RWPE1 (cell line): ENCODE measurements at regions not wholly inside any gene's neighbourhood (a gene's known extent, or its start where the extent isn't known, plus 50 kb on each side); places are given as distances from the start of the nearest gene placed in this dataset.

ENCODE experiments used
- CTCF ChIA-PET: fragments of 350-600 bp; sonication (Branson Sonifier 250); formaldehyde crosslinking; extraction: SDS; loops from one replicate; lab custom pipeline; 2021; lab: Yijun Ruan, JAX
- POLR2A ChIA-PET: fragments of 400-600 bp; formaldehyde crosslinking; extraction: SDS; loops from one replicate; lab custom pipeline; 2020; ENCODE audit warnings: antibody characterized with exemption; ENCODE audit not compliant: low non-redundant PET; lab: Yijun Ruan, JAX
- DNase-seq: peaks from one replicate; pipeline ENCODE4 v3.0.0; 2012; ENCODE audit warnings: low spot score
- H3K27ac ChIP-seq: fragments of 450-650 bp; 2 replicates; pipeline ENCODE4 v1.5.1; 2017
- TF ChIP-seq, protein P1 (sequence below): fragments of 450-650 bp; conservative IDR thresholded peaks from 2 replicates; pipeline ENCODE4 v1.5.1; 2017; ENCODE audit warnings: low read depth, mild to moderate bottlenecking

DNA sequence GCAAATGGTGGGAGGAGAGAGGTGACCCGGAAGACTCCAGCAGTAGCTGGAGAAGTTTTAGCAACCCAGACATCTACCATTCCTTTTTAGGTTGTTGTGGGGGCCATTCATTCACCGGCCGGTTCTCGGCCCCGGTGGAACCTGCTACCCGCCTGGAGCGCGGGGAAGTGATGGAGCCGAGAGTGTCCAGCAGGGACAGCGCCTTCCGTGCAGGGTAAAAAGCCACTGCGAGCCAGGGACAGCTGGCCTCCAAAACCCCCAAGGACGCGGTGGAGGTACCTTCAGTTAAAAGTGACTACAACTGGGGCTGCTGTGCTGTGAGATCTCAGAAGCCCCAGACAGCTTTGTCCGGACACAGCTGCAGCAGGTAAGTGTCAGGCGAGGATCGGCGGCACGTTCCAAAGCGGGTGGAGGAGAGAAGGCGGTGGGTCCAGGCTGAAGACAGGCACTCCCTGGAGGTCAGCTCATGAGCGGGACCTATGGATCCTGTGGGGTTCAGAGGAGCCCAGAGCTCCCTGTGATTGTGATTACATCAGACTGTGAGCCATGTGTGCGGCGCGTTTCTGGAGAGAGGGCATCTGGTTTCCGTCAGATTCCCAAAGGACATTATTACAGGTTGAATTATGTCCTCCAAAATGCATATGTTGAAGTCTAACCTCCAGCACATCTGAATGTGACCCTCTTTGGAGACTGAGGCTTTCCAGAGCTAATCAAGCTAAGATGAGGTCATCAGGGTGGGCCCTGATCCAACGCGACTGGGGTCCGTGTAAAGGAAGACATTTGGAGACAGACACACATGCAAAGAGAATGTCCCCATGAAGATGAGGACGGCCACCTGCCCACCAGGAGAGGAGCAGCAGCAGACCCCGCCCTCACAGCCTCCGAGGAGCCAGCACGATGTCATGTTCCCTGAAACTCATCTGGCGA, 276.3 kb downstream of the EIPR1 start:
- POLR2A ChIA-PET, result no interaction called here
- no peak for DNase-seq
- TF ChIP-seq, protein P1, sequence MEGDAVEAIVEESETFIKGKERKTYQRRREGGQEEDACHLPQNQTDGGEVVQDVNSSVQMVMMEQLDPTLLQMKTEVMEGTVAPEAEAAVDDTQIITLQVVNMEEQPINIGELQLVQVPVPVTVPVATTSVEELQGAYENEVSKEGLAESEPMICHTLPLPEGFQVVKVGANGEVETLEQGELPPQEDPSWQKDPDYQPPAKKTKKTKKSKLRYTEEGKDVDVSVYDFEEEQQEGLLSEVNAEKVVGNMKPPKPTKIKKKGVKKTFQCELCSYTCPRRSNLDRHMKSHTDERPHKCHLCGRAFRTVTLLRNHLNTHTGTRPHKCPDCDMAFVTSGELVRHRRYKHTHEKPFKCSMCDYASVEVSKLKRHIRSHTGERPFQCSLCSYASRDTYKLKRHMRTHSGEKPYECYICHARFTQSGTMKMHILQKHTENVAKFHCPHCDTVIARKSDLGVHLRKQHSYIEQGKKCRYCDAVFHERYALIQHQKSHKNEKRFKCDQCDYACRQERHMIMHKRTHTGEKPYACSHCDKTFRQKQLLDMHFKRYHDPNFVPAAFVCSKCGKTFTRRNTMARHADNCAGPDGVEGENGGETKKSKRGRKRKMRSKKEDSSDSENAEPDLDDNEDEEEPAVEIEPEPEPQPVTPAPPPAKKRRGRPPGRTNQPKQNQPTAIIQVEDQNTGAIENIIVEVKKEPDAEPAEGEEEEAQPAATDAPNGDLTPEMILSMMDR, result no peak
- H3K27ac ChIP-seq, result no peak overlapping the region
- CTCF ChIA-PET, result interaction anchor here (0.6 kb wide), 1 partner anchor 1458 kb away, joined by 5 read pairs; no protein-coding TSS in a partner anchor

DNA sequence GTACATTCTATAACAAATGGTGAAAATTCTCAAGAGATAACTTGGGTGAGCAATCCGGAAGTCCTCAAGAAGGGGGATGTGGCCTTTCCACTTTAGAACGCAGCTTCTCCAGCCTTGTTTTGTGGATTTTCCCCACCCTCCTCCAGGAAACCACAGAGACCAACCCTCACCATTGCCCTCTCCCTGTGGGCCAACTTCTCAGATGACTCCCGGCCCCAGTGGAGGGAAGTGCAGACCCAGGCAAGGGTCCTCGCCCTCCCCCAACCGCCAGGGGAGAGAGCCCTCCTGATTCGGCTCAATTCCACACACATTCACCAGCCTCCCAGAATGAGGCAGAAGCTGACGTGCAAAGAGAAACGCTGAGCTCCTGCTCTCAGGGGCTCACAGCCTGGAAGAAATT, 277.2 kb downstream of the EIPR1 start:
- CTCF ChIA-PET, result interaction anchor here (0.7 kb wide), 1 partner anchor 672 kb away, joined by 3 read pairs; no protein-coding TSS in a partner anchor
- no peak overlapping the region for H3K27ac ChIP-seq
- DNase-seq, result no peak
- TF ChIP-seq, protein P1, result no peak
- POLR2A ChIA-PET, result no interaction called here

DNA sequence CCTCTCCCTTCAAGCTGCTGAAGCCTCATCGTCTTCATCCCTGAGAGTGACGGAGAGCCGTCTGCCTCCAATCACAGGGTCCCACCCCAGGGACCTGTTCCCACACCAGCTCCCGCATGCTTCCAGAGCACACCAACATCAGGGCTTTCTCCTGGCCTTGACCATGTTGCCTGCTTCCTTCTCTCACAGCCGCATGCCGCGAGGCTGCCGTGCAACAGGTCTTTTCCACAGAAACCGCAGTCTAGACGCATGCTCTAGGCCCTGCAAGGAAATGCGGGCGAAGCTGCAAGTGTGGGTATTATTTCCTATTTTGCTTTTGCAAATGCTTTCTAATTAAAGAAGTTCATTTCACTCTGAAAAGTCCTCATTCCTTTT, 277.8 kb downstream of the EIPR1 start:
- no peak for DNase-seq
- TF ChIP-seq, protein P1, result no peak
- POLR2A ChIA-PET, result no interaction called here
- CTCF ChIA-PET, result interaction anchor here (0.7 kb wide), 1 partner anchor 671 kb away, joined by 3 read pairs; no protein-coding TSS in a partner anchor
- no peak overlapping the region for H3K27ac ChIP-seq

DNA sequence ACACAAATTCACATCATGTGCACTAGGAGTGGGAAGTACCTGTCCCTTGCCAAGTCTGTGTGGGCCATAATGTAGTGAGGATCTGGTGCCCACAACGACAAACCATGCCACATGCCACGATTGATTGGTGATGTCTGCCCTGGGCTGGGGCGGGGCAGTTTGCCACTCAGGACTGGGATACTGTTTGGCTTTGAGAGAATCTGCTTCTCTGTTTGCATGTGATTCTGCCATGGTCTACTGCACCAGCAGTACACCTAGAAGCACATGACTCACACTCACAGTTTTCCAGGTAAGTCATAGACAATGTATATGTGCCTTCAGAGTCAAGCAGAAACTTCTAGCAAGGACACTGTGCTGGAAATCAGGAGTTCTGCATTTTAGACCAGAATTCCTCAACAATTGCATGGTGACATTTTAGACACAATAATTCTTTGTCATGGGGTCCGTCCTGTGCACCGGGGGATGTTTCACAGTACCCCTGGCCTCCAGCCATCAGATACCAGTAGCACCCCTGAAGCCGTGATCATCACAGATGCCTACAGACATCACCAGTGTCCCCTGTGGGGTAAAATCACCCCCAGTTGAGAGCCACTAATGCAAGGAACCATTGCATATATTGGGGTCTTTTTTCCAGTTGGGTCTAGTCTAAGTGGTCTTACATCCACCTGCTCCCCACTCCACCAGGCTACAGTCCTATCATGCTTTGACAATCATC, 278.3 kb downstream of the EIPR1 start:
- TF ChIP-seq, protein P1, result no peak
- H3K27ac ChIP-seq, result no peak overlapping the region
- DNase-seq, result no peak
- POLR2A ChIA-PET, result no interaction called here
- CTCF ChIA-PET, result no interaction called here

DNA sequence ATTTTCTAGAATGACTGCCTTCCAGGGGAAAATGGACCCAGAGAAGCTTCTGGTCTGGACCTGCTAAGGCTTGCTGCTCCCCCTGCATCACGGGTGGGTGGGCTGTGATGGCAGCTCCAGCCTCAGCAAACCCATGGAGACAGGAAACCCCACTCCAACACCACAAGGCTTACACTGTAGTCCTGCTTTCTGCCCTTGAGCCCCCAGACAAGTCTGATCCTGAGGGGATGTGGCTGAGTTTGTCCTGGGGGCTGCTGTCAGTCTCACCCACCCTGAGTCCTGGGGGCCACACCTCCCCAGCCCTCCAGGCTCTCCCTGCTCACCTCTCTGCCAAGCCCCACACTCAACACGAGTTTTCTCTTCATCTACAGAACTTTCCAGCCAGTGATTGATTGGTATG, 279.4 kb downstream of the EIPR1 start:
- TF ChIP-seq, protein P1, result no peak
- H3K27ac ChIP-seq, result no peak overlapping the region
- ChIA-PET CTCF (interaction anchor here (0.7 kb wide), 1 partner anchor 610 kb away, joined by 3 read pairs; no protein-coding TSS in a partner anchor), POLR2A (no interaction called here)
- DNase-seq, result no peak

DNA sequence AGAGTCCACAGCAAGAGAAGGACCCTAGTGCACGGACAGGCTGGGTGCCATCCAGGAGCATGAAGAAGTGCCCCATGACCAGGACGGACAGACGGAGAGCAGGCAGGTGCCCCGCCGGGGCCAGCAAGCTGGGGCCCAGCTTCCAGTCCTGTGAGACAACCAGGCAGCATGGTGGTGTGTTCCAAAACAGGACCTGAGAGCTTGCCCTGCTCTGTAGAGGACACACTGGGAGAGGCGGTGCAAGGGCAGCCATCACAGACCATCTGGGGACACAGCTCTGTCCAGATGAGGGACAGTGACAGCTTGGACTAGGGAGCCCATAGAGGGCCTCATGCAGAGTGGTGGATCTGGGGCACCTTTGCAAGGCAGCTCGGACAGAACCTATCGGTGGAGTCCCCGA, 279.8 kb downstream of the EIPR1 start:
- TF ChIP-seq, protein P1, result no peak
- no peak overlapping the region for H3K27ac ChIP-seq
- ChIA-PET CTCF (interaction anchor here (0.7 kb wide), 1 partner anchor 610 kb away, joined by 3 read pairs; no protein-coding TSS in a partner anchor), POLR2A (no interaction called here)
- no peak for DNase-seq
